ENCODE measurements at regions not wholly inside any gene's neighbourhood (a gene's known extent, or its start where the extent isn't known, plus 50 kb on each side); places are given as distances from the start of the nearest gene placed in this dataset.

DNA sequence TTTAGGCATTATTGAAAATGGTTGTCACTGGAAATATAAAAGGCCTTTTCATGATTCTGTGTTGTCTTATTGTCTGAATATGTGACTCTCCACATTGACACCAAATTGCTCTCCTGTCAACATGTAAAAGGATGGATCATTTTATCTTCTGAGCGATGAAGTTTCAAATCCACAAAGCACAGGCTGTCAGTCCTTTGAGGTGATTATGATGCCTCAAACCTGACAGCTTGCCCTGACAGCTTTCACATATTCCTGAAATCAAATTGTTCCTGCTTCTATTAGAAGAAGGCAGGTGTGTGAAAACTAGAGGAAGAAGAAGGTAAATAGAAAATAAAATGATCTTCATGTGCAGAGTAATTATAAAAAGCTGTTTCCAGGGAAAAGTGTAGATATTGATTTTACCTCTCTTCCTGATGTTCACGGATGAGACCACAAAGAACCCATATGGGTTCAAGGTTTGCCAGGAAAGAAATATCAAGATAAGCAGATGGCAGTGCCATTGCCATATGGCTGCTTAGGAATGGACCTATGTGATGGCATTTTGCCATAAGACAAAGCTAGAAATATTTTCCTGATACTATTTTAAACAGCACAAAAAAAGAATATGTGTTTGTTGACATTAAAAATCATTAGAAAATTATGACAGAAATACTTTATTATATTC lies 1006.3 kb upstream of the AGA start (continued):
- TF ChIP-seq, protein P1, sequence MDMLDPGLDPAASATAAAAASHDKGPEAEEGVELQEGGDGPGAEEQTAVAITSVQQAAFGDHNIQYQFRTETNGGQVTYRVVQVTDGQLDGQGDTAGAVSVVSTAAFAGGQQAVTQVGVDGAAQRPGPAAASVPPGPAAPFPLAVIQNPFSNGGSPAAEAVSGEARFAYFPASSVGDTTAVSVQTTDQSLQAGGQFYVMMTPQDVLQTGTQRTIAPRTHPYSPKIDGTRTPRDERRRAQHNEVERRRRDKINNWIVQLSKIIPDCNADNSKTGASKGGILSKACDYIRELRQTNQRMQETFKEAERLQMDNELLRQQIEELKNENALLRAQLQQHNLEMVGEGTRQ (IDR thresholded peaks at IDR 0.05; ENCODE audit: borderline replicate concordance, low read depth, low read length): no peak
- TF ChIP-seq SMAD1 (IDR thresholded peaks at IDR 0.05; ENCODE audit: low read depth, partially characterized antibody) (no peak), KDM1A (IDR thresholded peaks at IDR 0.05; ENCODE audit: borderline replicate concordance) (no peak), CREM (IDR thresholded peaks at IDR 0.05; ENCODE audit: low read depth) (no peak), ZNF24 (IDR thresholded peaks at IDR 0.05) (no peak), TCF7 (IDR thresholded peaks at IDR 0.05; ENCODE audit: borderline replicate concordance) (no peak), SREBF2 (IDR thresholded peaks at IDR 0.05; ENCODE audit: low read length) (no peak)

DNA sequence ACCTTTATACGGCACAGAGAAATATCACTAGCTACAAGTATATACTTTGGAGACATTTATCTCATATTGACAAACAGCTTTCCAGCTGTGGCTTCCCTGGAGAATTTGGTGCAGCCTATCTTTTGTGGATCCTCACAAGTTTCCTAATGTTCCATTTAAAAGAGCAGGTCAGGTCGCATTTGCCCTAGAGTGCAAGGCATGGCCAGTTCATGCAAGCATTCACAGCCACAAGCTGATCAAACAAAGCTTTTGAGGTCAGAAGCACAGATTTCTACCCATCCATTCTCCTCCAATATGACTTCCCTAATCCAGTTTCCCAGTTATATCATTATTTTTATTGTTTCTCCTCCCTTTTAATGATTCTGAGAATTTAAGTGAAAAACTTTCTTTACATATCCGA lies 1008.4 kb upstream of the AGA start:
- no peak for FAIRE-seq
- in situ Hi-C loops (cut with MboI) (no loop called here), intact Hi-C loops (cut with micrococcal nuclease; ENCODE audit: unreplicated experiment) (no loop called here)
- no peaks in the 10 kb centered on the region for H3K27me3 ChIP-seq (replicated peaks in 1 of 2; ENCODE audit: control insufficient read depth in 2 of 2, insufficient read depth in 2 of 2, low read length in 1 of 2)
- BruUV-seq (replicated peaks): no TSS peak
- no peak overlapping the region for H3K9ac ChIP-seq (ENCODE audit: control insufficient read depth, insufficient read depth, low read length)
- no peak overlapping the region for H3K27ac ChIP-seq (ENCODE audit: control insufficient read depth, insufficient read depth)
- no peaks in the 10 kb centered on the region for H3K79me2 ChIP-seq (ENCODE audit: control insufficient read depth, insufficient read depth, low read length)
- ATAC-seq: no peak
- no peaks in the 10 kb centered on the region for H3K4me1 ChIP-seq (ENCODE audit: control insufficient read depth, insufficient read depth, low read length)
- CTCF ChIA-PET: no interaction called here
- POLR2A ChIA-PET: no interaction called here
- no peak overlapping the region for H2AFZ ChIP-seq (ENCODE audit: control insufficient read depth, low read depth, low read length)
- H3K9me3 ChIP-seq (replicated peaks; ENCODE audit: control insufficient read depth, insufficient read depth, low read length): no peaks in the 10 kb centered on the region
- RAD21 ChIA-PET (ENCODE audit: unreplicated experiment): no interaction called here
- 4% methylated on average over 3 of the region's 3 CpGs for WGBS (ENCODE audit: insufficient coverage, insufficient replicate concordance, low lambda C conversion rate, missing lambda C conversion rate)
- no peak overlapping the region for H3K4me2 ChIP-seq (ENCODE audit: control insufficient read depth, insufficient read depth)
- no peak for DNase-seq (ENCODE audit: low read depth, low spot score)
- SMC1A ChIA-PET (ENCODE audit: uncharacterized antibody, unreplicated experiment): no interaction called here
- no peaks in the 10 kb centered on the region for H4K20me1 ChIP-seq (ENCODE audit: control insufficient read depth, insufficient read depth)
- H3K4me3 ChIP-seq: no peak overlapping the region
- H3K36me3 ChIP-seq (ENCODE audit: control insufficient read depth in 2 of 2, insufficient read depth in 2 of 2, low read length in 1 of 2): no peaks in the 10 kb centered on the region
- TF ChIP-seq TCF12 (IDR thresholded peaks at IDR 0.05; ENCODE audit: low read depth, low read length) (no peak), KAT2A (conservative IDR thresholded peaks at IDR 0.05; ENCODE audit: control insufficient read depth, low read depth, low read length) (no peak), FOS (IDR thresholded peaks at IDR 0.05; ENCODE audit: borderline replicate concordance, extremely low read depth, insufficient read length) (no peak), RCOR1 (conservative IDR thresholded peaks at IDR 0.05; ENCODE audit: low read depth, low read length) (no peak), RUNX3 (IDR thresholded peaks at IDR 0.05; ENCODE audit: low read length) (no peak), EED (IDR thresholded peaks at IDR 0.05; ENCODE audit: low read depth) (no peak), HDAC6 (IDR thresholded peaks at IDR 0.05; ENCODE audit: unreplicated experiment) (no peak), EGR1 (IDR thresholded peaks at IDR 0.05; ENCODE audit: borderline replicate concordance in 1 of 2, low read depth in 2 of 2, low read length in 2 of 2) (no peak)
- TF ChIP-seq, protein P2, sequence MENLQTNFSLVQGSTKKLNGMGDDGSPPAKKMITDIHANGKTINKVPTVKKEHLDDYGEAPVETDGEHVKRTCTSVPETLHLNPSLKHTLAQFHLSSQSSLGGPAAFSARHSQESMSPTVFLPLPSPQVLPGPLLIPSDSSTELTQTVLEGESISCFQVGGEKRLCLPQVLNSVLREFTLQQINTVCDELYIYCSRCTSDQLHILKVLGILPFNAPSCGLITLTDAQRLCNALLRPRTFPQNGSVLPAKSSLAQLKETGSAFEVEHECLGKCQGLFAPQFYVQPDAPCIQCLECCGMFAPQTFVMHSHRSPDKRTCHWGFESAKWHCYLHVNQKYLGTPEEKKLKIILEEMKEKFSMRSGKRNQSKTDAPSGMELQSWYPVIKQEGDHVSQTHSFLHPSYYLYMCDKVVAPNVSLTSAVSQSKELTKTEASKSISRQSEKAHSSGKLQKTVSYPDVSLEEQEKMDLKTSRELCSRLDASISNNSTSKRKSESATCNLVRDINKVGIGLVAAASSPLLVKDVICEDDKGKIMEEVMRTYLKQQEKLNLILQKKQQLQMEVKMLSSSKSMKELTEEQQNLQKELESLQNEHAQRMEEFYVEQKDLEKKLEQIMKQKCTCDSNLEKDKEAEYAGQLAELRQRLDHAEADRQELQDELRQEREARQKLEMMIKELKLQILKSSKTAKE (IDR thresholded peaks at IDR 0.05; ENCODE audit: low read depth, poor library complexity, severe bottlenecking): no peak
- TF ChIP-seq, protein P3, sequence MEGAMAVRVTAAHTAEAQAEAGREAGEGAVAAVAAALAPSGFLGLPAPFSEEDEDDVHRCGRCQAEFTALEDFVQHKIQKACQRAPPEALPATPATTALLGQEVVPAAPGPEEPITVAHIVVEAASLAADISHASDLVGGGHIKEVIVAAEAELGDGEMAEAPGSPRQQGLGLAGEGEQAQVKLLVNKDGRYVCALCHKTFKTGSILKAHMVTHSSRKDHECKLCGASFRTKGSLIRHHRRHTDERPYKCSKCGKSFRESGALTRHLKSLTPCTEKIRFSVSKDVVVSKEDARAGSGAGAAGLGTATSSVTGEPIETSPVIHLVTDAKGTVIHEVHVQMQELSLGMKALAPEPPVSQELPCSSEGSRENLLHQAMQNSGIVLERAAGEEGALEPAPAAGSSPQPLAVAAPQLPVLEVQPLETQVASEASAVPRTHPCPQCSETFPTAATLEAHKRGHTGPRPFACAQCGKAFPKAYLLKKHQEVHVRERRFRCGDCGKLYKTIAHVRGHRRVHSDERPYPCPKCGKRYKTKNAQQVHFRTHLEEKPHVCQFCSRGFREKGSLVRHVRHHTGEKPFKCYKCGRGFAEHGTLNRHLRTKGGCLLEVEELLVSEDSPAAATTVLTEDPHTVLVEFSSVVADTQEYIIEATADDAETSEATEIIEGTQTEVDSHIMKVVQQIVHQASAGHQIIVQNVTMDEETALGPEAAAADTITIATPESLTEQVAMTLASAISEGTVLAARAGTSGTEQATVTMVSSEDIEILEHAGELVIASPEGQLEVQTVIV (IDR thresholded peaks at IDR 0.05; ENCODE audit: borderline replicate concordance, partially characterized antibody): no peak
- TF ChIP-seq, protein P4, sequence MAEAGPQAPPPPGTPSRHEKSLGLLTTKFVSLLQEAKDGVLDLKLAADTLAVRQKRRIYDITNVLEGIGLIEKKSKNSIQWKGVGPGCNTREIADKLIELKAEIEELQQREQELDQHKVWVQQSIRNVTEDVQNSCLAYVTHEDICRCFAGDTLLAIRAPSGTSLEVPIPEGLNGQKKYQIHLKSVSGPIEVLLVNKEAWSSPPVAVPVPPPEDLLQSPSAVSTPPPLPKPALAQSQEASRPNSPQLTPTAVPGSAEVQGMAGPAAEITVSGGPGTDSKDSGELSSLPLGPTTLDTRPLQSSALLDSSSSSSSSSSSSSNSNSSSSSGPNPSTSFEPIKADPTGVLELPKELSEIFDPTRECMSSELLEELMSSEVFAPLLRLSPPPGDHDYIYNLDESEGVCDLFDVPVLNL (IDR thresholded peaks at IDR 0.05; ENCODE audit: low read depth, low read length): no peak

Measured in GM12878 (cell line).